Stimulated activated CD4-positive, alpha-beta T cell treated with anti-CD3 and anti-CD28 coated beads, Interleukin-2, amount 100 ng/mL, for 48 hours (primary cell): ENCODE measurements at regions not wholly inside any gene's neighbourhood (a gene's known extent, or its start where the extent isn't known, plus 50 kb on each side); places are given as distances from the start of the nearest gene placed in this dataset.

Source experiments
- DNase-seq, 2 donors: peaks; one replicate each; pipeline ENCODE4 v3.0.0-alpha.2; 2020

DNA sequence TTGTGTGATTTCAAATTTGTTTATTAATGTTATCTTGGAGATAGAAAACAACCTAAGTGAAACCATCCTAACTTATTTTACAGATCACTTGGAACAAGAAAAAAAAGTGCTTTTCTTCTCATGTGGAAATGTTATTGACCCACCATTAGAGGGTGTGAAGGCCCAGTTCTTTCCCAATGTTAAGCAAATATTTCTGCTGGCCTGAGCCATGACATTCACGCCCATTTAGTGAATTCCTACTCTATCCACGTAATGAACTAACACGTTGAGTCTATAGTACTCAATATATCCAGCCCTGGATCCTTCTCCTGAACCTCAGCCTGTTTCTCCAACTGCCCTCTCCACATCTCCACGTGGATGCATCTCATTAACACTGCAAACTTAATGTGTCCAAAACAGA lies 180.6 kb upstream of the ZFP64 start:
- DNase-seq: no peak

DNA sequence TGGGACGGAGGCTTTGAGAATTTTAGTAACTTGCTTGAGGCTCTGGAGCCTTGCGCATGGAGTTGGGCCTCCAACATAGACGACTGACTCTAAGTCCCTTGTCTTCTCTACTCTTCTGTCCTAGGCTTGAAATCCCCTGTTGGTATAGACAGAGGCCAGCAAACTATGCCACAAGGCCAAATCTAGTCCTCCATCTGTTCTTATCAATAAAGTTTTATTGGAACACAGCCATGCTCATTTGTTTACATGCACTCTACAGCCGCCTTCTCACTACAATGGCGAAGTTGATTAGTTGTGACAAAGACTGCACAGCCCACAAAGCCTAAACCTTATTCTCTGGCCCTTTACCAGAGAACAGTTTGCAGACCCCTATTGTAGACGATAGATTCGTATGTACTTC lies 174.1 kb upstream of the ZFP64 start:
- DNase-seq: no peak

DNA sequence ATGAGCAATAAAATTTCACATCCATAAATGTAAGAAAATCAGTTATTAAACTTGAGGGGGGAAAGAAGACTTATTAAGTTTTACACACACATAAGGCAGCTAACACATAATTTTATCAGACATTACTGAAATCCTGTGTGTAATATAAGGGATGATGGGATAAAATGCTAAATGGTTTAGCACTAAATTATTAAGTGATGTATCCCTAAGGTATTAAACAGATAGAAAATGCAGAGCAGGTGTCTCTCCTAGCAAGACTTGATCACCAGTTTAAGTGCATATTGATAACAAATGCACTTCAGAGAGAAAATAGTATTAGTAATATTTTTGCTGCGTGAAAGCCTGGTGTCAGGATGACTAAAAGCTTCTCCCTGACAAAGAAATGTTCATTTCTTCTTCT lies 172.8 kb upstream of the ZFP64 start:
- DNase-seq: no peak

DNA sequence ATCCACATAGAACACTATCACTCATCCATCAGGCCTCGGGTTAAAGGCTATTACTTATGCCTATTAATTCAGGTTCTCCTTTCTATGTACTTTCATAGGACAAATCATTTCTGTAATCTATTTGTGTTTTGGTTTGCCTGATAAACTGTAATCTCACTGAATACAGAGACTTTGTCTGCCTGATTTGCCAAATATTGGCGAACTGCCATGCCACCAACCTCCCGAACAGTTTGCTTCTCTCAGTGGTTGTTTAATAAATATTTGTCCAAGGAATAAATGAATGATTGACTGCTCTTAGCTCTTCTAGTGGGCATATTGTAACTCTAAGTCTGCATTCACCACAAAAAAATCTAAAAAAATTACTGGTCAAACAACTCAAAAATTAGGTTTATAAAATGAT lies 170.1 kb upstream of the ZFP64 start:
- no peak for DNase-seq

DNA sequence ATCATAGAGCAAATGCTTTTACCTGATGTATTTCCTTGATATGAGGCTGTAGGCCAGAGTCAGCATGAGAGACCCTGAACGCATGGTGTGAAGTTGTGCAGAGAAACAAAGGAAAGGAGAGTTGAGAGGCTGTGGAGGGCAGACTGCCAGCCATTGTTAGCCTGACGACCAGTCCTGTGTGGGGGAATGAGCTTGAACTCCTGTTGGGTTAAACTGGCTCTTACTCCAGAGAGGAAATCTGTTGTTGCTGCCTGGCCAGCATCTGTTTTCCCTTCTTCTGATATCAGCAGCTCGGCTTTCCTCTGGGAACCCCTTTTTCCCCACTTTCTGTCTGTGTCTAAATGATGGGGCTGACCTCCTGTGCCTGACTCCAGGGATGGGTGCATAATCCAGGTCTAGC lies 158.2 kb upstream of the ZFP64 start:
- DNase-seq: no peak

DNA sequence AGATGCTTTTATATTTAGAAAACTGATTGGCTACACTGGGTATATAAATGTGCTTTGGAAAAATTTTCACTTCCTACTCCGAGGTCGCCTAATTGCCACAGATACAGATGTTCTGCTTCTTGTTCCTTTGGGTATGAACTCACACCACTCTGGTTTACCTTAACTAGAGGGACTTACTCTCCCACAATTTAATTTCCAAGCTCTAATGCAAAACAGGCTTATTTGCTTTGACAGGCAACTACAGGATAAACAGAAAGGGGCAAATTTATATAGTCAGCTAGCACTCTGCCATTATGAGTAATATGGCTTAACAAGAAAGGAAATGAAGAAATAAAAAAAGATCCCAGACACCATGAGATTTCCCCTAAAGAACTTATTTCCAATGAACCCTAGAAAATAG lies 156.9 kb upstream of the ZFP64 start:
- DNase-seq: no peak

DNA sequence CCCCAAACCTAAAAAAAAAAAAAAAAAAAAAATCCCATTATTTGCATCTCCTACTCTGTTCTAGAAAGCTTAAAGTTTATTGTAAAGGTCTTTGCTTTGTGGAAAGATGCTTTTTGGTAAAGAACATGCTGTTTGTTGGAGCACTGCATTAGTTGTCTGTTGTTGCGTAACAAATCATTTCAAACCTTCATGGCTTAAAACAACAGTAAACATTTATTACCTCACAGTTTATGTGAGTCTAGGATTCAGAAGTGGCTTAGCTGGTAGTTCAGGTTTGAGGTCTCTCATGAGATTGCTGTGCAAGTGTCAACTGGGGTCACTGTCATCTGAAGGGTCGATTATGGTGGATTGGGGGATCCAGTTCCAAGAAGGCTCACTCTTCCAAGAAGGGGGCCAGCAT lies 155.2 kb upstream of the ZFP64 start:
- DNase-seq: no peak

DNA sequence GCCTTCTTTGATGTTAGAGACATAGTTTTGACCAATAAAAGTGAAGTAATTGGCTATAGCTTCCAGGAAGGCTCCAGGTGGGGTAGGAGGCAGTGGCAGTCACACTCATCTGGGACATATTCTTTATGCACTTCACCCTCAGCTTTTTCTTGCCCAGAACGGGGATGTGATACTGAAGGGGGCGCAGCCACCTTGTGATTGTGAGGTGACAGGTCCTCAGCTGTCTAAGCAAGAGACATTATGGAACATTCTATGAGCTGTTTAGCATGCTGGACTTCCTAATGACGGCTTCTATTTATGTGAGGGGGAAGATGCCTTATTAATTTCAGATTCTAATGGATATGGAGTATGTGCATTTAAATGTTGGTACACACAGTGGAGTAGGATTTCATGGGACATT lies 151.3 kb upstream of the ZFP64 start:
- DNase-seq: no peak

DNA sequence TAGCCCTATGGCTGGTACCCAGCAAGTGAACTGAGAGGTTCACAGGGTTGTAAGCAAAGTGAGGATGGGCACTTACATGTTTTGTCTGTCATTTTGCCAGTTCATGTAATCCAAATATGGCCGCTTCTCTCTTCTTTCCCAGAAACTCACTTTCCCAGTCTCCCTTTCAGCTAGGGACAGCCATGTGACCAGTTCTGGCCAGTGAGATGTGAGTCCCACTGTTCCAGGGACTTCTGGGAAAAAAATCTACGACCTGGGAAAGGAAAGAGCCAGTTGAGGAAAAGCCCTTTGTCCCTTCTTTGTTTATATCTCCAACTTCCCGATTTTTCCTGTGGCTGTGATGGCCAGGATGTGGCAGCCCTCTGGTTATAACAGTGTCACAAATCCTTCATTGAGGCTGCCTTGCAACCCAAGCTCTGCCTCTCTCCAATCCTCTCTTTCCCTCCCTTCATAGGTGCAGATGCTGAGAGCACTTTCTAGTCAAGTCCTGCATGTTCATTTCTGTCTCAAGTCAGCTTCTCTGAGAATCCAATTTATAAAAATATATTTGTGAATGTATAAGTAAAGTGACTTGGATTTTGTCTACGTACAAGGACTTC lies 148.6 kb upstream of the ZFP64 start:
- DNase-seq: no peak

DNA sequence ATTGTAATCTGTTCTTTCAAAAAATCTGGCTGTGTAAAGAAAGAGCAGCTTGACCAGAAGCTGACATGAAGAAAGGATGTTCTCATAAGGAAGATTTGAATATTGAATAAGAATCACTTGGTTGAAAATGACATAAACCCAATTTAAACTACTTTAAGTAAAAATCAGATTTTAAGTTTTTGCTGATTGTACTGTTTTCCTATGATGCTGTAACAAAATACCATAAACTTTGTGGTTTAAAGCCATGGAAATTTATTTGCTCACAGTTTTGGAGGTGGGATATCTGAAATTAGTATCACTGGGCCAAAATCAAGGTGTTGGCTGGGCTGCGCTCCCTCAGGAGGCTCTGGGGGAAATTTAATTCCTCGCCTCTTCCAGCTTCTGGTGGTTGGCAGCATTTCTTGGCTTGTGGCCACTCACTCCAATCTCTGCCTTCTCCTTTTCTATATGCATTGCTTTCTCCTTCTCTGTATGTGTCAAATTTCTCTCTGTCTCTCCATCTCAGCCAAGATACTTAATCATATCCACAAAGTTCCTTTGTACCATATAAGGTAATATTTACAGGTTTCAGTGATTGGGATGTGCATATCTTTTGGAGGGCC lies 141.2 kb upstream of the ZFP64 start:
- no peak for DNase-seq

DNA sequence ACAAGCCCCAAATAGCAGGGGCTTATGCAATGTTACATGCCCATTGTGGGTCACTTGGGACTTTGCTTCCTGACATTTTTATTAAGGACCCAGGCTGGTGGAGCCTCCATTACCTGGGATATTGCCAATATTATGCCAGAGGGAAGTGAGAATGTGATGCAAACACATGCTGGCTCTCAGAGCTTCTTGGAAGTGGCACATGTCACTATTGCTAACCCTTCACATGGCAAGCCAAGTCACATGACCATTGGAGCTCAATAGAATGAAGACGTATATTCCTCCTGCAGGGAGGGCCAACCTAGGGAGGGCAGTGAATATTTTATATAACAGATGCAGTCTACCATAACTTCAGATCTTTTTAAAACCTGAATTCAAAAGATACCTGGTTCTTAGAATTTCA lies 140.7 kb upstream of the ZFP64 start:
- DNase-seq: no peak

DNA sequence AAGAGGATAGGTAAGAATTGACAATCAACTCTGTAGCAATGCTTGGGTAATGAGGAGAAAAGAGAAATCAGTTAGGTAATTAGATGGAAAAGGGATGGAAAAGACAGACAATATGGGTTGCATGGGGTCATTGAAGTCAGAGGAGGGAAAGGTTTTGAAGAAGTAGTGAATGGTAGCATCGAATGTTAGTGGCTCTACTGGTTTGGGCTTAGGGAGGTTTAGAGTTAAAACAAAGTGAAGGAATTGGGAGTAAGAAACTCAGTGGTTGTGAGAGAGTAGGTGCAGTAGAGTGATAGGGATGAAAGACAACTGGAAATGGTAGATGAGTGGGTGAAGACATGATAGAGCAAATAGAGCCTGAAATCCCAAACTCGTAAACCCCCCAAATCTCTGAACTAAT lies 140.1 kb upstream of the ZFP64 start:
- DNase-seq: no peak

DNA sequence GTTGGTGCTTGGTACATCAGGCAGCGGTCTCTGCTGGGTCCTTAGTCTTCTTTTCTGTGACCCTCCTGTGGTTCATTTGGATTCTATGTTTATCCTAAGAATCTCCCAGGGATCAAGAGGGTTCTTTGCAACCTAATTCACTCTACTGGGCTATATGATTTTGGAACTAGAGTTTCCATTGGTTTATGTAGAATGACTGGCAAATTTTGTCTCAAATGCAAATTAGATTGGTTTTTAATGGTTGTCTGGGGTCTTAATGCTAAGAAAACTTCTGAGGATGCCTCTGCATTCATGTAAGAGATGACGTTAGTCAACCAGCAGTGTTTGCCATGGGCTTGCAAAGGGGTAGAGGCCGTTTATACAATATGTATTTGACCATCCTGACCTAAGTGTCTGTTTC lies 129.8 kb upstream of the ZFP64 start:
- DNase-seq: no peak

DNA sequence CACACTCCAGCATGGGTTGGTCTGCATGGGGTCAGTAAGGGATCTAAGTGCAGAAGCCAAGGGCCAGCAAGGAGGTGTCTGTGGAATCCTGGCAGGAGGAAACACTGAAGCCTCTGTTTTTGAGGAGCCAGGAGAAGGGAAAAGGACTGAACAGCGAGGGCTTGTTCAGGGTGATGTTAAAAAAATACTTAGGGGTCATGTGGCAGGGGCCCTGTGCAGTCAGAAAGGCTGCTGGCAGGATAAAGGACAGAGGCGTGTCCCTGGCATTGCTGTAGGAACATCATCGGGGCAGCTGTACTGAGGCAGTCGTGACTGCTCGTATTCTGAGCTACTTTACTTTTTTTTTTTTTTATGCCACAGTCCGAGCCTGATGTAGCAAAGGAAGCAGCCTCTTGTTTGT lies 127.1 kb upstream of the ZFP64 start:
- no peak for DNase-seq

DNA sequence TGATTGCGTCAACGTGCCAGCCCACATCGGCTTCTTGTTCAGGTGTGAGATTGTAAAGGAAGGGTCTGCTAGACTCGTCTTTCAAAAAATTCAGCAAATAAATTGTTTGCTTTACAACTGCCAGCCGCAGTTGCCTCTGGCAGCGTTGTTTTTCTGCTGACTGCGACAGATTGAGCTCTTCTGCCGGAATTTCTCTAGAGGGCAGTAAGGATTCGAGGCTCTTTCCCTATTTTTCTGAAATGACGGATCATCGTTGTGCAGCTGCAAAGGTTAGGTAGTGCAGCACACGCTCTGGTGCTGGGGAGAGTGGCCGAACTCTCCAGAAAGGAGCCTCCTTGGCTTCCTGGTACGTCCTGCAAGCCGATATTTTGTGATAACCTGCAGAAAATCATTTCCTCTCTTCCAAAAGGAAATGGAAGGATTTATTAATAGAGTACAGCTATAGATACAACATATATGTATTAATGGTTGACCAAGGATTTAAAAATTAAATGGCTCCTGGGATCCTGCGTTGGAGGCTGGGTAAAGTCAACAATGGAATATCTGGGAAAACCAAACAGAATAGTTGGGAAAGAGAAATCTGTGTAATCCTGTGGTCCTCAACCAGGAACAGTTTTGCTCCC lies 121.9 kb upstream of the ZFP64 start:
- no peak for DNase-seq

DNA sequence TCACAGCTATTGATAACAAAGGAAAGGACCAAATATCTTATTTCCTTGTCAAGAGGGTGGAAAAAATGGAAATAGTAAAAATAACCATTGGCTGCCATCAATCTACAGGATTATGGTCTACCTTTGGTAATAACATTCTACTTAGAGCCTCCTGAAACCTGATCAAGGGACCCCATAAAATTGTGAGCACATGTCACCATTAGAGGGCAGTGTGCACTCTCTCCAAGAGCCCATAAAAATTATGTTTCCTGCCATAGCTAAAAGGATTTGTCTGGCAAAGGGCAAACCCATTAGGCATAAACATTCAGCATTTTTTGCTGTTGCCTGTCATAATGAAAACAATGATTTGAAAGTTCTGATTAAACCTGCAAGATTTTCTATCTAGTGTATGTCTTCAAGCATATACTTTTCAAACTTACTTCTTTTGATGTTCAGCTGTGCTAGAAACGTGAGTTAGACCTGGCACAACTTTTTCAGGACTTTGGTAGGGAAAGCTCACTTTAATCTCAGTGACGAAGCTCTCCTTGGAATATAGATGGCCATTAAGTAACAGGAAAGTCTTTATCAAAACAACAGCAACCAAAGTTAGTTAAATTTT lies 120.7 kb upstream of the ZFP64 start:
- peak; percentile 42 to 48 for DNase-seq

DNA sequence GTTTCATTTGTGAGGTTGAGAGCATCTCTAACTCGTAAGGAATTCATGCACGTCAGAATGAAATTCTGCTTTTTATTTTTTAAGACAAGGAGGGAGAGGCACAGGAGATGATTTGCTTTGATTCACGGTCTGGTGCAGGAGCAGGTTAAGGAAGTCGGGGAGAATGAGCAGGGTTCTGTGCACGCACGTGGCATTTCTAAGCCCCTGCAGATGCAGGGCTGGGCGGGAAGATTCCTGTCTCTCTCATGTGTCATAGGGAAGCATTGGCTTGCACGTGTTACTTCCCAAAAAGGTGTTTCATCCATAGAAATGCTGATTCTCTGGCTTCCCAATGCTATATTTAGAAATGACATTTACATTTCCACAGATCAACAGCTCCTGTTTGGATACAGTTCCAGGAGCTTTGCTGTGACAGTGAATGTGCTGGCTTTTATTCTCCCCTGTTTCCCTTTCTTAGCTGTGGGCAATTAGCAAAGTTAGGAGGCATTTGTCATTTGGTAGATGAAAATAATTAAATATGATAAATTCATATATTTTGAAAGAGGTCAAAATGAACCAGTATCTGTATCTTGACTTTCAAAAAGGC lies 119.7 kb upstream of the ZFP64 start:
- no peak for DNase-seq

DNA sequence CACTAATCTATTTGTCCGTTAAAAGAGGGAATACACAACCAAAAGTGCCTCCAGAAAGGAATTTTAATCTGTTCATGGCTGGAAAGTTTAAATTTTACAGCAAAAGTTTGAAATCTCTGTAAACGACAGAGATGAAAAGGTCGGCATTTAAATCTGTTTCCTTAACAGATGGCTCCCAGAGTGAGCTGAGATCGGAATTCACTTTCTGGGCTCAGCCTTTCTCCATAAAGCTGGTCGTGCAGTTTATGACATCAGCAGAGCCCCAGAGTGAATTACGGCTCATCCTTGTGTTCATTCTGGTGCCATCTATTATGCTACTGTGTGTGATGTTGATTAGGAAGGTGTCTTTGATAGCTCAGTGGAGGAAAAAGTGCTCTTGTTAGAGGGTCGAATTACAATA lies 117.6 kb upstream of the ZFP64 start:
- DNase-seq: no peak

DNA sequence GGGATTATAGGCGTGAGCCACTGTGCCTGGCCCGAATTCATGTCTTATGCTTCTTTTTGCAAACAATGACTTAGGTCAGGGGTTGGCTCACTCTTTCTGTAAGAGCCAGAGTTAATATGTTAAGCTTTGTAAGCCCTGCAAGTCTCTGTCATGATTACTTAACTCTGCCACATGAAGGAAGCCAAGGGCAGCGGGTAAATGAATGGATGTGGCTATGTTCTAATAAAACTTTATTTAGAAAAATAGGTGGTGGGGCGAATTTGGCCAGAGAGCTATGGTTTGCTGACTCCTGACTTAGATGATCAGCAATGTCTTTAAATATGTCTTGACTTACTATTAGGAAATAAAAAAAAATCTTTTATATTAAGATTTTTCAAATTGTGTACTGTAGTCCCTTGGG lies 114.9 kb upstream of the ZFP64 start:
- no peak for DNase-seq

DNA sequence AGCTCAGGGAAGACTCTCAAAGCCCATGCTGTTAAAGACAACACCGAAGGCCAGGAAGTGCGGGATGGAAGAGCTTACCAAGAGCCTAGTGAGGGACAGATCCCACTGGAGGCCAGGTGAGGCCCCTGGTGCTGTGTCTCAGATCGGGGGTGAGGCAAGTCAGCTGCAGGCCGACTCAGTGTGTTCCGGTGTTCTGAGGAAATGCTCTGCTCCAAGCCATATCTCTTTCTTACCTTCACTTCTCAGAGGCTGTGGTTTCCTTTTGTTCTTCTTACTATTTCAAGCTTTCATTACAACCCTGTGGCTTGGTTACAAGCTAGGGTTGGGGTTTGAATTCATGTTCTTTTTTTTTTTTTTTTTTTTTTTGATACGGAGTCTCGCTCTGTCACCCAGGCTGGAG lies 114.3 kb upstream of the ZFP64 start:
- peak in 1 of 2 donors; percentile 16 for DNase-seq

DNA sequence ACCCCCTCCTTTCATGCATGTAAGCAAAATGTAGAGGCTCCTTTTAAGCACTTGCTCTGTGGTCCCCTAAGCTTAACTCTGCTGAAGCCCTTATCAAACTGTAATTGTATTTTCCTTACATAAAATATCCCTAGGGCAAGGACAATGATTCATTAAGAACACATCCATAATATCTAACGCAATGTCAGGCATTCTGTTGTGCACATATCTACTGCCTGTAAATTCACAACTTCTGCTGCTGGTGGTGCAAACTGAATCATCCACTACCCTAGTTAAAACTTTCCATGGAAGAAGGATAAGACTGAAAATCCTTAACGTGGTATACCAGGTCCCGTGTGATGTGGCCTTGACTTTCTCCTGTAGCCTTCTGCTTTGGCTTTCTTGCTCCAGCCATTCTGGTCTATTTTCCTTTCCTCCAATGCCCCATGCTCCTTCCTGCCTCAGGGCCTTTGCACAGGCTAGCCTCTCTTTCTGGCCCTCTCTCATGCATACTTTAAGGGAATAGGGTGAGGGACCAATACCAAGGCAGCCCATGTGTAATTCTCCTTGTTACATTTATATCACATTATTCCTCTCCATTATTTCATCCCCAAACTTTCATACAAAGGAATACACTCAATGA lies 113.6 kb upstream of the ZFP64 start:
- DNase-seq: no peak

DNA sequence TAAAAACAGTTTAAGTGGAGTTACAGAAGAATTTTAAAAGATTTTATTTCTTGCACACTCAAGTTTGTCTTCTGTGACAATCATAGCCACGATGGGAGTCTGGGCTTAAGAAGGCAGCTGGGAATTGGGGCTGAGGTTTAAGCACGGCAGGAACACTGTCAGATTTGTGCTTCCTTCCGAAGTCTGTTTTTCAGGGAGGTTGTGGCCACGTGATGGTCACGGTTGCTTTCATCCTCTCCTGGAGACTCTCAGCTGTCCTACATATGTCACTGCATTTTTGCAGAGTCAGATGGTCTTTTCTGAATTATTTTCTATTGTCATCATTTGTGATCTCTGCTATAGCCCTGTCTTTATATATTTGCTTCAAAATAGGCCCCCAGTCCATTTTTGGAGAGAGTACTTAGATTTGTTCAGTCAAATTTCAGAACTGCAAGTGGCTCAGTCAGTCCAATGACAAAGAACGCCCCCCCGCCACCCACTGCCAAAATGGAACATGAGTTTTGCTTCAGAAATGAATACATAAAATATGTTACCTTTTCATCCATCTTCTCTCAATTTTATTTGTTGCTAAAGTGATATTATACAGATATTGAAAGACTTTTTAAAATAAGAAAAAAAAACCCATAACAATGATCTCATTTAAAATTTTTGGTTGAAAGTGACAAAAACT lies 111.8 kb upstream of the ZFP64 start:
- DNase-seq: peak; percentile 26 to 32

DNA sequence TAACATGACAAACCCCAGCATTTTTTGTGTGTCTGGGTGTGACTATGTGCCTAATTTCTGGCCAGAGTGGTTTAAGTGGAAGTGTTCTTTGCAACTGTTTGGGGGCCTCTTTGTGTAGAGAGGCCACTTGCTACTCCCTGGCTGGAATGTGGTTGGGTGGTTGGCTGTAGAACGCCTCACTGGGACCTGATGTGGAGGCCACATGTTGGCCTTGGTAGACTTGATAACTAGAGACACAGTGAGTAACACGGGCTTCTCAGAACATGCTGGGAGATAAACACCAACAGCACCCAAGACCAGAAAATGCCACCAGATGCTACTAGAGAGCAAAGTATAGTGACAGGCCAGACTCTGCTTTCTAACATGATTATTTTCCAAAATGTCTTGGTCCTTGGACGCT lies 111.2 kb upstream of the ZFP64 start:
- no peak for DNase-seq
